ENCODE measurements at regions not wholly inside any gene's neighbourhood (a gene's known extent, or its start where the extent isn't known, plus 50 kb on each side); places are given as distances from the start of the nearest gene placed in this dataset.

DNA sequence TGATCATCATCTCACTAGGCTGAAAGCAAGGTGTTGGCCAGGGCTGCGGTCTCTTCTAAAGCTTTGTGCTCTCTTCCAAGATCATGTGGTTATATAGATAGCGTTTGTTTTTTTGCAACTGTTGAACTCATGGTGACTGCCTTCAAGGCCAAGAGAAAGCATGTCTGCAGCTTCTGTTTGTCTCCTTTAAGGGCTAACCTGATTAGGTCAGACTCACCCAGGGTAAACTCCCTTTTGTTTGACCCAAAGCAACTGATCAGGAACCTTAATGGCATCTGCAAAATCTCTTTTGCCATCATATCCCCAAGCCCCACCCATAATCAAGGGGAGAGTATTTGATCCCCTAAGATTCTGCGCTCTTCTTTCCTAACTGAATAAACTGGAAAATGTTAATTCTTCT is 72.2 kb upstream of the ALG13 start:
- Histone ChIP-seq H3K27me3 (ENCODE audit: control insufficient read depth in 3 of 3, insufficient read depth in 3 of 3, low read depth in 1 of 3, low read length in 3 of 3) (peaks cover 0 to 3% (median 0%) of the 10 kb centered on the region in 3 experiments), H3K4ac (ENCODE audit: low read length) (no peak overlapping the region), H2AFZ (ENCODE audit: low read length) (no peak overlapping the region), H3K36me3 (replicated peaks in 1 of 2; ENCODE audit: control insufficient read depth in 2 of 2, insufficient read depth in 2 of 2, low read length in 2 of 2) (no peaks in the 10 kb centered on the region), H3K23ac (ENCODE audit: low read depth, low read length, poor library complexity) (no peak overlapping the region), H4K91ac (ENCODE audit: low read depth, low read length, poor library complexity) (no peak overlapping the region), H3K18ac (ENCODE audit: low read length) (no peak overlapping the region), H2BK15ac (ENCODE audit: low read length) (no peak overlapping the region), H2AK5ac (ENCODE audit: low read depth, low read length) (no peak overlapping the region), H3K27ac (replicated peaks; ENCODE audit: low read length) (no peak overlapping the region), H2BK12ac (ENCODE audit: low read length) (no peak overlapping the region), H3K4me3 (ENCODE audit: low read length in 2 of 2) (no peak overlapping the region), H3K4me1 (ENCODE audit: control insufficient read depth in 2 of 2, insufficient read depth in 1 of 2, low read depth in 1 of 2, low read length in 2 of 2) (no peaks in the 10 kb centered on the region), H2BK120ac (ENCODE audit: low read depth, low read length) (no peak overlapping the region), H3K79me1 (ENCODE audit: low read depth, low read length) (no peaks in the 10 kb centered on the region), H3K4me2 (ENCODE audit: insufficient read depth, low read length, poor library complexity, severe bottlenecking) (no peak overlapping the region), H3K14ac (ENCODE audit: low read length) (no peak overlapping the region), H4K8ac (ENCODE audit: low read depth, low read length) (no peak overlapping the region), H2BK5ac (ENCODE audit: low read length) (no peak overlapping the region), H3K9me3 (replicated peaks in 1 of 2; ENCODE audit: control insufficient read depth in 2 of 2, insufficient read depth in 1 of 2, low read depth in 1 of 2, low read length in 2 of 2) (no peaks in the 10 kb centered on the region), H3K9ac (ENCODE audit: low read depth, low read length, poor library complexity) (no peak overlapping the region)
- WGBS, 2 donors (ENCODE audit: extremely low coverage in 2 of 2, insufficient read length in 2 of 2, insufficient replicate concordance in 1 of 2): no CpG with 5 or more reads among the region's 3 CpGs
- DNase-seq (ENCODE audit: low spot score): no peak

- Histone ChIP-seq H3K27me3 (ENCODE audit: control insufficient read depth in 3 of 3, insufficient read depth in 3 of 3, low read depth in 1 of 3, low read length in 3 of 3) (peaks cover 0 to 3% (median 0%) of the 10 kb centered on the region in 3 experiments), H2AK5ac (ENCODE audit: low read depth, low read length) (no peak overlapping the region), H3K79me1 (ENCODE audit: low read depth, low read length) (no peaks in the 10 kb centered on the region), H2BK5ac (ENCODE audit: low read length) (no peak overlapping the region), H4K91ac (ENCODE audit: low read depth, low read length, poor library complexity) (no peak overlapping the region), H3K23ac (ENCODE audit: low read depth, low read length, poor library complexity) (no peak overlapping the region), H2BK120ac (ENCODE audit: low read depth, low read length) (no peak overlapping the region), H3K36me3 (replicated peaks in 1 of 2; ENCODE audit: control insufficient read depth in 2 of 2, insufficient read depth in 2 of 2, low read length in 2 of 2) (no peaks in the 10 kb centered on the region), H3K14ac (ENCODE audit: low read length) (no peak overlapping the region), H3K4ac (ENCODE audit: low read length) (no peak overlapping the region), H2BK12ac (ENCODE audit: low read length) (no peak overlapping the region), H3K18ac (ENCODE audit: low read length) (no peak overlapping the region), H3K9me3 (replicated peaks in 1 of 2; ENCODE audit: control insufficient read depth in 2 of 2, insufficient read depth in 1 of 2, low read depth in 1 of 2, low read length in 2 of 2) (no peaks in the 10 kb centered on the region), H3K4me1 (ENCODE audit: control insufficient read depth in 2 of 2, insufficient read depth in 1 of 2, low read depth in 1 of 2, low read length in 2 of 2) (no peaks in the 10 kb centered on the region), H3K27ac (replicated peaks; ENCODE audit: low read length) (no peak overlapping the region), H3K9ac (ENCODE audit: low read depth, low read length, poor library complexity) (no peak overlapping the region), H3K4me2 (ENCODE audit: insufficient read depth, low read length, poor library complexity, severe bottlenecking) (no peak overlapping the region), H2BK15ac (ENCODE audit: low read length) (no peak overlapping the region), H4K8ac (ENCODE audit: low read depth, low read length) (no peak overlapping the region), H2AFZ (ENCODE audit: low read length) (no peak overlapping the region), H3K4me3 (ENCODE audit: low read length in 2 of 2) (no peak overlapping the region)
- no peak for DNase-seq (ENCODE audit: low spot score)
- no CpG with 5 or more reads among the region's 3 CpGs for WGBS, 2 donors (ENCODE audit: extremely low coverage in 2 of 2, insufficient read length in 2 of 2, insufficient replicate concordance in 1 of 2)
These were observed 71.8 kb upstream of the ALG13 start for GRCh38 chrX:111609206-111609605.

DNA sequence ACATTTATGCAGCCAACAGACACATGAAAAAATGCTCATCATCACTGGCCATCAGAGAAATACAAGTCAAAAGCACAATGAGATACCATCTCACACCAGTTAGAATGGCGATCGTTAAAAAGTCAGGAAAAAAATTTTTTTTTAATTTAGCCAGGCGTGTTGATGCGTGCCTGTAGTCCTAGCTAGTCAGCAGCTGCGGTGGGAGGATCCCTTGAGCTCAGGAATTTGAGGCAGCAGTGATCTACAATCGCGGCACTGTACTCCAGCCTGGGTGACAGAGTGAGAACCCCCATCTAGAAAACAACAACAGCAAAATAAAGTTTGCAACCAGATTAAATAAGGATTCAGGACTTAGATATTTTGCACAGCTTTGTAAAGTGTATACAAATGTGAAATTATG is 65.7 kb upstream of the ALG13 start:
- Histone ChIP-seq H3K18ac (ENCODE audit: low read length) (no peak overlapping the region), H3K4ac (ENCODE audit: low read length) (no peak overlapping the region), H2AK5ac (ENCODE audit: low read depth, low read length) (no peak overlapping the region), H3K4me2 (ENCODE audit: insufficient read depth, low read length, poor library complexity, severe bottlenecking) (no peak overlapping the region), H3K36me3 (replicated peaks in 1 of 2; ENCODE audit: control insufficient read depth in 2 of 2, insufficient read depth in 2 of 2, low read length in 2 of 2) (no peaks in the 10 kb centered on the region), H2BK120ac (ENCODE audit: low read depth, low read length) (no peak overlapping the region), H3K79me1 (ENCODE audit: low read depth, low read length) (no peaks in the 10 kb centered on the region), H2BK12ac (ENCODE audit: low read length) (no peak overlapping the region), H2AFZ (ENCODE audit: low read length) (no peak overlapping the region), H2BK15ac (ENCODE audit: low read length) (no peak overlapping the region), H3K9ac (ENCODE audit: low read depth, low read length, poor library complexity) (no peak overlapping the region), H3K23ac (ENCODE audit: low read depth, low read length, poor library complexity) (no peak overlapping the region), H4K91ac (ENCODE audit: low read depth, low read length, poor library complexity) (no peak overlapping the region), H4K8ac (ENCODE audit: low read depth, low read length) (no peak overlapping the region), H3K27me3 (ENCODE audit: control insufficient read depth in 3 of 3, insufficient read depth in 3 of 3, low read depth in 1 of 3, low read length in 3 of 3) (peaks cover 0 to 3% (median 0%) of the 10 kb centered on the region in 3 experiments), H2BK5ac (ENCODE audit: low read length) (no peak overlapping the region), H3K4me1 (ENCODE audit: control insufficient read depth in 2 of 2, insufficient read depth in 1 of 2, low read depth in 1 of 2, low read length in 2 of 2) (no peaks in the 10 kb centered on the region), H3K14ac (ENCODE audit: low read length) (no peak overlapping the region), H3K27ac (replicated peaks; ENCODE audit: low read length) (no peak overlapping the region), H3K4me3 (ENCODE audit: low read length in 2 of 2) (no peak overlapping the region), H3K9me3 (replicated peaks in 1 of 2; ENCODE audit: control insufficient read depth in 2 of 2, insufficient read depth in 1 of 2, low read depth in 1 of 2, low read length in 2 of 2) (no peaks in the 10 kb centered on the region)
- DNase-seq (ENCODE audit: low spot score): no peak
- WGBS, 2 donors (ENCODE audit: extremely low coverage in 2 of 2, insufficient read length in 2 of 2, insufficient replicate concordance in 1 of 2): no CpG with 5 or more reads among the region's 7 CpGs

GRCh38 chrX:111616786-111617185 is 64.2 kb upstream of the ALG13 start:
- Histone ChIP-seq H3K4me1 (ENCODE audit: control insufficient read depth in 2 of 2, insufficient read depth in 1 of 2, low read depth in 1 of 2, low read length in 2 of 2) (no peaks in the 10 kb centered on the region), H3K27me3 (ENCODE audit: control insufficient read depth in 3 of 3, insufficient read depth in 3 of 3, low read depth in 1 of 3, low read length in 3 of 3) (peaks cover 0 to 3% (median 0%) of the 10 kb centered on the region in 3 experiments), H3K27ac (replicated peaks; ENCODE audit: low read length) (no peak overlapping the region), H4K8ac (ENCODE audit: low read depth, low read length) (no peak overlapping the region), H2AK5ac (ENCODE audit: low read depth, low read length) (no peak overlapping the region), H2BK120ac (ENCODE audit: low read depth, low read length) (no peak overlapping the region), H3K9me3 (replicated peaks in 1 of 2; ENCODE audit: control insufficient read depth in 2 of 2, insufficient read depth in 1 of 2, low read depth in 1 of 2, low read length in 2 of 2) (no peaks in the 10 kb centered on the region), H2BK12ac (ENCODE audit: low read length) (no peak overlapping the region), H2BK5ac (ENCODE audit: low read length) (no peak overlapping the region), H3K36me3 (replicated peaks in 1 of 2; ENCODE audit: control insufficient read depth in 2 of 2, insufficient read depth in 2 of 2, low read length in 2 of 2) (no peaks in the 10 kb centered on the region), H4K91ac (ENCODE audit: low read depth, low read length, poor library complexity) (no peak overlapping the region), H3K14ac (ENCODE audit: low read length) (no peak overlapping the region), H3K9ac (ENCODE audit: low read depth, low read length, poor library complexity) (no peak overlapping the region), H2AFZ (ENCODE audit: low read length) (no peak overlapping the region), H3K4me3 (ENCODE audit: low read length in 2 of 2) (no peak overlapping the region), H2BK15ac (ENCODE audit: low read length) (no peak overlapping the region), H3K4ac (ENCODE audit: low read length) (no peak overlapping the region), H3K18ac (ENCODE audit: low read length) (no peak overlapping the region), H3K79me1 (ENCODE audit: low read depth, low read length) (no peaks in the 10 kb centered on the region), H3K4me2 (ENCODE audit: insufficient read depth, low read length, poor library complexity, severe bottlenecking) (no peak overlapping the region), H3K23ac (ENCODE audit: low read depth, low read length, poor library complexity) (no peak overlapping the region)
- DNase-seq (ENCODE audit: low spot score): no peak

Data from neuronal stem cell (in vitro differentiated cells).